Ecto neural progenitor cell (in vitro differentiated cells): ENCODE measurements at regions not wholly inside any gene's neighbourhood (a gene's known extent, or its start where the extent isn't known, plus 50 kb on each side); places are given as distances from the start of the nearest gene placed in this dataset.
A peak's percentile ranks its signal among the peaks of the same experiment; 100 is the strongest.
"Not testable (repeated sequence)": the region's sequence is repeated elsewhere in the genome, so short reads cannot be mapped to it uniquely, and the experiment has no call there.

ENCODE experiments used
- DNase-seq: peaks from one replicate; pipeline ENCODE4 v3.0.0-alpha.2; 2018; ENCODE audit warnings: low spot score

DNA sequence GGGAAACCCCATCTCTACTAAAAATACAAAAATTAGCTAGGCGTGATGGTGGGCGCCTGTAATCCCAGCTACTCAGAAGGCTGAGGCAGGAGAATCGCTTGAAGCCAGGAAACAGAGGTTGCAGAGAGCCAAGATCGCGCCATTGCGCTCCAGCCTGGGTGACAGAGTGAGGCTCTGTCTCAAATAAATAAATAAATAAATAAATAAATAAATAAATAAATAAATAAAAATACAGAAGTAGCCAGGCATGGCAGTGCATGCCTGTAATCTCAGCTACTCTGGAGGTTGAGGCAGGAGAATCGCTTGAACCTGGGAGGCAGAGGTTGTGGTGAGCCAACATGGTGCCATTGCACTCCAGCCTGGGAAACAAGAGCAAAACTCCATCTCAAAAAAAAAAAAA is 1068.7 kb upstream of the CITED2 start:
- DNase-seq: not testable (repeated sequence)

DNA sequence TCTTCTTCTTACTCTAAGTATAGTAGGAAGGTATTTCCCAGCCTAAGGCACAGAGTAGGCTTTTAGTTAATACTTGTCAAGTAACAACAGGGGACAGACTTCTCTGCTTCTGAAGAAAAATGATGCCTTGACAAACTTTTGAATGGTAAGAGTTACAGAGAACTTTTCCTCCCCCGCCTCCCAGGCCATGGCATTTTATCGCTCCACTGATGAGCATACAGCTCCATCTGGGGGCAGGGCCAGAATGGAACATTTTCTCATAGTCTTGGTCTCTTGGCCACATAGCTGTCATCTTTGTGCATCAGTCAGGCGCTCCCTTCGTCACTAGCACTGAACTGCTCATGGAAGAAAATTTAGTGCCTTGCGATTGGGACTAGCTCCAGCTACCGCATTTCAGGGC is 1066.8 kb upstream of the CITED2 start:
- DNase-seq: peak; percentile 72

GRCh38 chr6:140440223-140440835 is 1065.9 kb upstream of the CITED2 start:
- DNase-seq: no peak

DNA sequence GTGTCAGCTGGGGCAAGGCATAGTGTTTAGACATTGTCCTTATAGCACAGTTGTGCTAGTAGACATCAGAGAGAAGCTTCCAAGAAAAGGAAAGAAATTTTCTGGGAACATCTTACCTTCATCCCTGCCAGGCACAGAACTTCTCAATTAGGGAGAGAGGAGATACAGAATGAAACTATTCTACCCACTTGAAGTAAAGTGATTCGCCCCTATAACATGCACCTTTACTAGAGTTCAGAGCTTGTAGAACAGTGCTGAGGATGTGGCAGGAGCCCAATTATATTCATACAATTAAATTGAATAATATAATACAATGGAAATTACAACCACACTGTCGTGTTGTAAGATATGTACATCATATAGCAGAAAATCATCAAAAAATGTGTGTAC is 1063.9 kb upstream of the CITED2 start:
- no peak for DNase-seq

- no peak for DNase-seq
These were observed 1063.3 kb upstream of the CITED2 start for GRCh38 chr6:140437619-140438345.

DNA sequence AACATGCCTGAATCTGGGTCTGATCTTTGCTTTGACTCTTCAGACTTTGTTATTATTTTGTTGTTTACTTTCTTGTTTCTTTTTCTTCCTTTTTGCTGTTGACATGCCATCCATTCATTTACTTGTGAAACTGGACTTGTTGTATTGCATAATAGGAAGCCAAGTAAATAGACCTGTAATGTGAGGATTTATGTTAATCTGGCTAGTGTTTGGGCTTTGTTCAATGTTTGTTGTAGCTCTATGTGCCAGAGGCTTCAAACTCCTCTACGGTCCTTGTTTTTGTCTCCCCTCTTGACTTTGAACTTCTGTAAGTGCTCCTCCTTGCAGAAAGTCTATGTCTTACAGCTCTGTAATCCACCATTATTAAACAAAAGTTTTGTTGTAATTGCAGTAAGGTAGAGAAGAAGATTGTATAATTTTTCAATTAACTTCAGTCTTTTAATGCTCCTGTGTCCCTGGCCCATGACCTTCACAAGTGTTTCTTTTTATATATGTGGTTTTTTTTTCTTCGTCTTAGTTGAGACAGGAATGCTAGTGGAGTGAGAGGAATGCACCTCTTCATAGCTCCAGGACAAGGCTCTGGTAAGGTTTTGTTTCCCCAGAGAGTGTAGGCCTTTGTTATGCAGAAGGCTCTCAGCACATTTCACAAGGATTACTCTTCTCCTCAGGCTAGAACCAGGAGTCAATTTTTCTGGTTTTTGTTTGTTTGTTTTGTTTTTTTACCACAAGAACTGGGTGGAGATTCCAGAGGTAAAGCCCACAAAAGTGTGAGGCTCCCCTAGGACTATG is 1061.8 kb upstream of the CITED2 start:
- no peak for DNase-seq

GRCh38 chr6:140434761-140435160 is 1060.3 kb upstream of the CITED2 start:
- no peak for DNase-seq

GRCh38 chr6:140433072-140433471 is 1058.6 kb upstream of the CITED2 start:
- DNase-seq: no peak

DNA sequence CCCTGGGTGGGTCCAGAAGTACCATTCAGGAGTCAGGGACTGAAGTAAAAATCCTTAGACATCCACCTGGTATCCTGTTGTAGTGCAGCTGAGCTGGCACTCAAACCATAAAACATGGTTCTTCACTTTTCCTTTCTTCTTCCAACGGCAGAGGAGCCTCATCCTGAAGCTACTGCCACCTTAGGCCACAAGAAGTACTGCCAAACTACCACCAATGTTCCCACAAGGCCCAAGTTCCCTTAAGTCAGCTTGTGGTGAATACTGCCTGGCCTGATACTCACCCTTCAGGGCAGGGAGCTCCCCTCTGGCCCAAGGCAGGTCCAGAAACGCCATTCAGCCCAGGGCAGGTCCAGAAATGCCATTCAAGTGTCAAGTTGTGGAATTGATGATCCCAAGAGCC is 1053.4 kb upstream of the CITED2 start:
- no peak for DNase-seq

GRCh38 chr6:140414966-140415620 is 1040.6 kb upstream of the CITED2 start:
- DNase-seq: no peak

- DNase-seq: no peak
These were observed 1028.6 kb upstream of the CITED2 start for GRCh38 chr6:140403020-140403419.

DNA sequence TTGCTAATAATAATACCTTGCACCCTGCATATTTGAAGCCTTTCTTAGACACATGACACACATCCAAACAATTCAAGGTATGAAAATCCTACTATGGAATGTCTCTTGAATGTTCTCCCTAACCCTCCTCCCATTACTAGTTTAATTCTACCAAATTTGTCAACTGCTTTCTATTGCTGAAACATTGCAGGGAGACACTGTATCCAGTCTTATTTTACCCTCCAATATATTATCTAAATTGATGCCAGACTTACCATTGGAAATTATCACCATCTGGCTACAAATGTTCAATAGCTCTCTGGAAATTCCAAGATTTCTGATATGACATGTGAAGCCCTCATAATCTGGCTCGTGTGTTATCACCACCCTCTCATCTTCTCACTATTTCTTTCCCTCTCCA is 1027.3 kb upstream of the CITED2 start:
- no peak for DNase-seq

GRCh38 chr6:140398076-140398475 is 1023.6 kb upstream of the CITED2 start:
- no peak for DNase-seq

DNA sequence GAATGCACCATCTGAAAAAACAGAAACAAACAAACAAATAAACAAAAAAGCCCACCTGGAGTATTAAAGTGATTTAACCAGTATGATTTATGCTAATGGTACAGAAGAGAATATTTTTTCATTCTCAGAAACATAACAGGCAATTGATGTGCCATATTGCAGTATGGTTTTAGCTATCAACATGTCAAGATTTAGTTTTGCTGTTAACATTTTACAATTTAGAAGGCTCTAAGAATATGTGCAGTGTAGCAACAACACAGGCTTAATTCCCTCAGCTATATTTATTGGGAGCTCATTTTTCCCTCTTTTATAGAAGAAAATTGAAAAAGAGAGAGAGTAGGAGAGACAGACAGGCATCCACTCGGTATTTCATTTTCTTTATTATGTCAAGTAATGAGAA is 1022.7 kb upstream of the CITED2 start:
- DNase-seq: no peak

- DNase-seq: no peak
These were observed 1019.5 kb upstream of the CITED2 start for GRCh38 chr6:140393665-140394540.

DNA sequence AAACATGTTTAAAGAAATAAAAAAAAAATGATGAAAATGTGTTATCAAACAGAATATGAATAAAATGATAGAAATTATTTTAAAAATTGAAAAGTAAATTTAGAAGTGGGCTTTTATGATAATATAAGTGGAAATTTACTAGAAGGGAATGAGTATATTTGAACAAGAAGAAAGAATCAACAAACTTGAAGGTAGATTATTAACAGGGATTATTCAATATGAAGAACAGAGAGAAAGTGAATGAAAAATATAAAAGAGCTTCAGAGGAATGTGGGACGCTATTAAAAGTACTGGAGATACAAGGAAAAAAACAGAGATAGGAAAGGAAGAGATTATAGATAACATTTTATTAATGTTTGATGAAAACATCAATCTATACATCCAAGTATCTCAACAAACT is 1014.4 kb upstream of the CITED2 start:
- DNase-seq: no peak

GRCh38 chr6:140388192-140388802 is 1013.8 kb upstream of the CITED2 start:
- DNase-seq: no peak

DNA sequence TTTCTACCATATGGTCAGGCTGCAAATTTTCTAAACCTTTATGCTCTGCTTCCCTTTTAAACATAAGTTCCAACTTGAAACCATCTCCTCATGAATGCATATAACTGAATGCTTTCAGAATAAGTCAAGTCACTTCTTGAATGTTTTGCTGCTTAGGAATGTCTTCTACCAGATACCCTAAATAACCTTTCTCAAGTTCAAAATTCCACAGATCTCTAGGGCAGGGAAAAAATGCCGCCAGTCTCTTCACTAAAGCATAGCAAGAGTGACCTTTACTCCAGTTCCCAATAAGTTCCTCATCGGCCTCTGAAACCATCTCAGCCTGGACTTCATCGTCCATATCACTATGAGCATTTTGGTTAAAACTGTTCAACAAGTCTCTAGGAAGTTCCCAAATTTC is 1011.2 kb upstream of the CITED2 start:
- DNase-seq: no peak

DNA sequence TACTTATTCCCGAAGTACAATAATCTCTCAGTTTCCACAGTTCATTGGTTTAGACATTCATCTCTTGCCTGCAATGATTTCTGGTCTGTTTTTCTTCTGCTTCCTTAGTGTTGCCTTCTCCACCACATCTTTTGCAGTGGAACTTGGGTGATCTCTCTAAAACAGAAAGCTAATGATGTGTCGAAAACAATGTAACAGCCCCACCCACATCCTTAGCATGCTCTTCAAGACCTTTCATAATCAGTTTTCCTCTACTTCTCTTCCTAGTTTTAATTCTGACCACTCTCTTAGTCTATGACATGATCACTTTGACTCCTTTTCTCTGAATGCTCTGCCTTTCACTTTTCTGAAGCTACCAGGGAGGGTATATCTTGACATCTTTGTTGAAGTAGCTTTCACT is 1007.9 kb upstream of the CITED2 start:
- no peak for DNase-seq

- no peak for DNase-seq
These were observed 1006.2 kb upstream of the CITED2 start for GRCh38 chr6:140380427-140381218.
